ENCODE measurements at regions not wholly inside any gene's neighbourhood (a gene's known extent, or its start where the extent isn't known, plus 50 kb on each side); places are given as distances from the start of the nearest gene placed in this dataset.

GRCh38 chr7:41152179-41152678, 550.7 kb downstream of the INHBA start:
- ChIA-PET CTCF (no interaction called here), POLR2A (no interaction called here)
- TF ChIP-seq, protein P1, sequence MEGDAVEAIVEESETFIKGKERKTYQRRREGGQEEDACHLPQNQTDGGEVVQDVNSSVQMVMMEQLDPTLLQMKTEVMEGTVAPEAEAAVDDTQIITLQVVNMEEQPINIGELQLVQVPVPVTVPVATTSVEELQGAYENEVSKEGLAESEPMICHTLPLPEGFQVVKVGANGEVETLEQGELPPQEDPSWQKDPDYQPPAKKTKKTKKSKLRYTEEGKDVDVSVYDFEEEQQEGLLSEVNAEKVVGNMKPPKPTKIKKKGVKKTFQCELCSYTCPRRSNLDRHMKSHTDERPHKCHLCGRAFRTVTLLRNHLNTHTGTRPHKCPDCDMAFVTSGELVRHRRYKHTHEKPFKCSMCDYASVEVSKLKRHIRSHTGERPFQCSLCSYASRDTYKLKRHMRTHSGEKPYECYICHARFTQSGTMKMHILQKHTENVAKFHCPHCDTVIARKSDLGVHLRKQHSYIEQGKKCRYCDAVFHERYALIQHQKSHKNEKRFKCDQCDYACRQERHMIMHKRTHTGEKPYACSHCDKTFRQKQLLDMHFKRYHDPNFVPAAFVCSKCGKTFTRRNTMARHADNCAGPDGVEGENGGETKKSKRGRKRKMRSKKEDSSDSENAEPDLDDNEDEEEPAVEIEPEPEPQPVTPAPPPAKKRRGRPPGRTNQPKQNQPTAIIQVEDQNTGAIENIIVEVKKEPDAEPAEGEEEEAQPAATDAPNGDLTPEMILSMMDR (IDR thresholded peaks at IDR 0.05; ENCODE audit: control extremely low read depth, extremely low read depth, low read depth, missing control alignments): no peak
- no peak for DNase-seq (ENCODE audit: extremely low spot score)

GRCh38 chr7:41149576-41149975, 553.3 kb downstream of the INHBA start:
- ChIA-PET CTCF (interaction anchor here (1.9 kb wide), 1 partner anchor 13 kb away, joined by 3 read pairs; no protein-coding TSS in a partner anchor), POLR2A (no interaction called here)
- TF ChIP-seq, protein P1 (IDR thresholded peaks at IDR 0.05; ENCODE audit: control extremely low read depth, extremely low read depth, low read depth, missing control alignments): no peak
- DNase-seq (ENCODE audit: extremely low spot score): no peak

DNA sequence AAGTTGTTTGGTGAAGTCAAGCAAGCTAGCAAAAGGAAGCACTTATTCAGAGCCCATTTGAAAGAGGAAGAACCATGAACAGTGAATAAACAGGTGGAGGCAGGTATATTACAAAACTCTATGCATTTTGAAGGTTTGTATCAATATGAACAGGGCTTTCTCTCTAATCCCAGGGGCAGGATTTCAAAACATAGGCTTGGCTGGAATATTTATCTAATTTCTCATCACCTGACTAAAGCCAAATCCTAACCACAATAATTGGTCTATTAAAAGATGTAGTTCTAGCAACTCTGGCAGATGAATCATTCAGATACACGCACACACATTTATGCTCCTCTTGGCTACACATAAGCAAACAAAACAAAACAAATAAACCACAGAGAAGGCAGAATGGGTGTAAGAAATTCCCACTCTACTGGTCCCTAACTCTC, 554.4 kb downstream of the INHBA start:
- ChIA-PET CTCF (interaction anchor here (1.3 to 1.9 kb wide), 2 partner anchors 11 to 13 kb away, joined by 3 read pairs; no protein-coding TSS in a partner anchor), POLR2A (no interaction called here)
- TF ChIP-seq, protein P1 (IDR thresholded peaks at IDR 0.05; ENCODE audit: control extremely low read depth, extremely low read depth, low read depth, missing control alignments): no peak
- DNase-seq (ENCODE audit: extremely low spot score): no peak

DNA sequence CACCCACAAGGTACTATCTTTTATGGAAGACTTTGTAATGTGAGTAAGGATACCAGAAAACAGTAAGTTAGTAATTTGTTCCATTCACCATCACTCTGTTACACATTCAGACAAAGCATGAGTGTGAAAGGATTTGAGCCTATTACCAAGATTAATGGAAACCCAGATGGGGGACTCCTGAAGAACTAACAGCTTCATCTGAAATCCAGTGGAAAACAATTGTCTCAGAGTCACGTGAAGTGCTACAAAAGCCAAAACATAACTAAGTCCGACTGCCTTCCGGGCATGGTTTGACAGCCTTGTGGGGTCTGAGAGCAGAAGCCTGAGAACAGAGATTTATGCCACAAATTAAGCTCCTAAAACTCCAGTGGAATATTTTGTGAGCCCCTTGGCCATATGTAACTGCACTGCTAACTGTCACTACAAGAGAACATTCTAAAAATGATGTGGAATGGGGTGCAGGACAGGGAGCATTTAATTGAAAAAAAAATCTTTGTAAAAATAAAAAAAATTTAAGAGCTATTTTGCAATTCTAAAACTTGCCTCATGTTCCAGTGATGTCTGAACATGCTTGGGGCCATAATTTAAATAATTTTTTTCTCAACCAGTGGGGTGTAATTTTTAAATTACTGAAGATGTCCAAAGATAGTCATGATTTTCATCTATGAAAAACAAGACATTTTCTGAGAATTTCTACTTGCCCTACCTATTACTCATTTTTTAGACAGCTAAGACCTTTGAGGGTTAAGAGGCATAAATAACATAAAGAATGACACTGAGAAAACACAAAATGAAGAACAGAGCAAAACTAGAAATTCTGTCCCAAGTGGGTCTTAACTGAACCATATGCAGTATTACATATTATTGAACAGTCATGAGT, 555.0 kb downstream of the INHBA start:
- ChIA-PET POLR2A (no interaction called here), CTCF (interaction anchor here (1.3 to 1.9 kb wide), 2 partner anchors 11 to 14 kb away, joined by 3 read pairs; no protein-coding TSS in a partner anchor)
- TF ChIP-seq, protein P1 (IDR thresholded peaks at IDR 0.05; ENCODE audit: control extremely low read depth, extremely low read depth, low read depth, missing control alignments): no peak
- DNase-seq (ENCODE audit: extremely low spot score): no peak

- DNase-seq (ENCODE audit: extremely low spot score): no peak
- TF ChIP-seq, protein P1 (IDR thresholded peaks at IDR 0.05; ENCODE audit: control extremely low read depth, extremely low read depth, low read depth, missing control alignments): no peak
- CTCF ChIA-PET: interaction anchor here (1.6 to 1.7 kb wide), 2 partner anchors 12 to 48 kb away, joined by 4 to 5 read pairs; no protein-coding TSS in a partner anchor
- POLR2A ChIA-PET: no interaction called here
These were observed 556.5 kb downstream of the INHBA start for GRCh38 chr7:41146429-41146828.

DNA sequence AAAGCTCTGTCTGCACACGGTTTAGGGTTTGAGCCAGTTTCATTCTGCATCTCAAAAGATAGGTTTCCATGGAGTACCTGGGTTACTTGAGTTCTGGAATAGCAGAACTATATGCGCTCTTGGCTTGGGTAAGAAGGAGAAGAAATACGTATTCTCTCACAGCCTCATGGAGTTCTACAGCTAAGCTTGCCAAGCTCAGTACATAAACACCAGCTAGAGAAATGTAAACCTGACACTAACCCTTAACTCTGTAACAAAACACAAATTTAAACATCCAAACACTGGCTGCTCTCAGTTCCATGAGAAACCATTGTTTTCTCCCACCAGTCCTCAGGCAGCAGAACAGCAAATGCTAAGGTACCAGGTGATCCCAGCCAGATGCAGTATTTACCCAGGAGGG, 557.2 kb downstream of the INHBA start:
- TF ChIP-seq, protein P1 (IDR thresholded peaks at IDR 0.05; ENCODE audit: control extremely low read depth, extremely low read depth, low read depth, missing control alignments): no peak
- ChIA-PET CTCF (interaction anchor here (1.6 to 1.7 kb wide), 2 partner anchors 11 to 47 kb away, joined by 4 to 5 read pairs; no protein-coding TSS in a partner anchor), POLR2A (no interaction called here)
- DNase-seq (ENCODE audit: extremely low spot score): no peak

Measured in GM10248 (cell line).